ENCODE measurements at regions not wholly inside any gene's neighbourhood (a gene's known extent, or its start where the extent isn't known, plus 50 kb on each side); places are given as distances from the start of the nearest gene placed in this dataset.
A peak's percentile ranks its signal among the peaks of the same experiment; 100 is the strongest.

DNA sequence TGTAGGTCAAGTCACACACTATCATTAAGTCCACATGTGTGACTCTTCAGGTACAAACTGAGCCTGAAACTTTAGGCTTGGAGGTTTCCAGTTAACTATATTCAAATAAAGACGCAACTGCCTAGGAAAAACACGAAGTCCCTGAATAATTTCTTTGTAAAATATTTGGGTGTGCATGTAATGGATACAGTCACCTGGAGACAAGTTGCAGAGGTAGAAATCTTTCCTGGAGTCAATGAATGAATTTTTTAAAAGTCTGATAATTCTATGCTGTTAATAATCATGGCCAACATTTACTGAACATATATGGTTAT lies 132.7 kb downstream of the MTX3 start:
- Histone ChIP-seq H3K36me3 (ENCODE audit: control insufficient read depth, insufficient read depth, low read length) (no peaks in the 10 kb centered on the region), H3K27me3 (ENCODE audit: control insufficient read depth, insufficient read depth, low read length) (no peaks in the 10 kb centered on the region), H3K4me3 (ENCODE audit: low read depth, low read length) (no peak overlapping the region)
- TF ChIP-seq, protein P1, sequence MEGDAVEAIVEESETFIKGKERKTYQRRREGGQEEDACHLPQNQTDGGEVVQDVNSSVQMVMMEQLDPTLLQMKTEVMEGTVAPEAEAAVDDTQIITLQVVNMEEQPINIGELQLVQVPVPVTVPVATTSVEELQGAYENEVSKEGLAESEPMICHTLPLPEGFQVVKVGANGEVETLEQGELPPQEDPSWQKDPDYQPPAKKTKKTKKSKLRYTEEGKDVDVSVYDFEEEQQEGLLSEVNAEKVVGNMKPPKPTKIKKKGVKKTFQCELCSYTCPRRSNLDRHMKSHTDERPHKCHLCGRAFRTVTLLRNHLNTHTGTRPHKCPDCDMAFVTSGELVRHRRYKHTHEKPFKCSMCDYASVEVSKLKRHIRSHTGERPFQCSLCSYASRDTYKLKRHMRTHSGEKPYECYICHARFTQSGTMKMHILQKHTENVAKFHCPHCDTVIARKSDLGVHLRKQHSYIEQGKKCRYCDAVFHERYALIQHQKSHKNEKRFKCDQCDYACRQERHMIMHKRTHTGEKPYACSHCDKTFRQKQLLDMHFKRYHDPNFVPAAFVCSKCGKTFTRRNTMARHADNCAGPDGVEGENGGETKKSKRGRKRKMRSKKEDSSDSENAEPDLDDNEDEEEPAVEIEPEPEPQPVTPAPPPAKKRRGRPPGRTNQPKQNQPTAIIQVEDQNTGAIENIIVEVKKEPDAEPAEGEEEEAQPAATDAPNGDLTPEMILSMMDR (IDR thresholded peaks at IDR 0.05; ENCODE audit: insufficient read depth, low read depth, low read length) = no peak
- CTCF ChIA-PET = interaction anchor here (0.8 to 3.1 kb wide), 19 partner anchors 8 to 837 kb away, joined by 3 to 24 read pairs (median 4); partner anchors contain the start of gene CMYA5
- DNase-seq (ENCODE audit: low read depth) = no peak
- POLR2A ChIA-PET = no interaction called here

DNA sequence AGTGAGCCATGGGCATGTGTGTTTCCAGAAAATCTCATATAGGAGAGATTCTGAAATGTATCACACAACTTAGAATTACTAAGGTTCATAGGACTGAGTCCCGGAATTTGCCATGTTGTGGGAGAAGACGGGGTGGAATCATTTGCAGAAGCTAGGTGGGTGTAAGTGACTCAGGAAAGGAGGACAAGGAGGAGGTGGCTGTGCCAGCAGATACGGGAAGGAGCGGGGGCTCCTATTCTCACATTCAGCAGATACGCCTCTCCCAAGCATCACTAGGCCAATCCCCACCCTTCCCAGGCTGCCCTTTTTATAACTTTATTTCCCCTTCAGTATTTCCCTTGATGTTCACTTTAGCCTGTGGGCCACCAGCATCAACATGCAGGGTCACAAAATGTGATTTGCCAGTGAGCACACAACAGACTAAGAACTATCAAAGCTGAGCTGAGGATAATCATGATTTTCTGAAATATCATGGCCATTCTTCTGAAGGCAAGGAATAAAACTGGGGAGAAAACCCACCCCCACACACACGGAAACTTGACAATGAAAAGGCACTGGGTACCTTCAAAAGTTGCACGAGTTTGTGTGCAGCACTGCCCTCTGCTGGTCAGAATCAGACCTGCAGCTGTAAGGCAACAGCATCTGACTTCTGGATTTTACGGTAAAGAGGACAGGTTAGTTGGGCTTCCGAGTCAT lies 133.2 kb downstream of the MTX3 start:
- Histone ChIP-seq H3K4me3 (ENCODE audit: low read depth, low read length) (no peak overlapping the region), H3K27me3 (ENCODE audit: control insufficient read depth, insufficient read depth, low read length) (0 out of 2 replicates have a peak, but pooled peaks cover 1% of the 10 kb centered on the region), H3K36me3 (ENCODE audit: control insufficient read depth, insufficient read depth, low read length) (no peaks in the 10 kb centered on the region)
- TF ChIP-seq, protein P1 (IDR thresholded peaks at IDR 0.05; ENCODE audit: insufficient read depth, low read depth, low read length) = peak; percentile 94
- POLR2A ChIA-PET = no interaction called here
- CTCF ChIA-PET = interaction anchor here (0.6 to 3.1 kb wide), 25 partner anchors 9 to 837 kb away, joined by 3 to 24 read pairs (median 4); partner anchors contain the start of gene CMYA5
- no peak for DNase-seq (ENCODE audit: low read depth)

DNA sequence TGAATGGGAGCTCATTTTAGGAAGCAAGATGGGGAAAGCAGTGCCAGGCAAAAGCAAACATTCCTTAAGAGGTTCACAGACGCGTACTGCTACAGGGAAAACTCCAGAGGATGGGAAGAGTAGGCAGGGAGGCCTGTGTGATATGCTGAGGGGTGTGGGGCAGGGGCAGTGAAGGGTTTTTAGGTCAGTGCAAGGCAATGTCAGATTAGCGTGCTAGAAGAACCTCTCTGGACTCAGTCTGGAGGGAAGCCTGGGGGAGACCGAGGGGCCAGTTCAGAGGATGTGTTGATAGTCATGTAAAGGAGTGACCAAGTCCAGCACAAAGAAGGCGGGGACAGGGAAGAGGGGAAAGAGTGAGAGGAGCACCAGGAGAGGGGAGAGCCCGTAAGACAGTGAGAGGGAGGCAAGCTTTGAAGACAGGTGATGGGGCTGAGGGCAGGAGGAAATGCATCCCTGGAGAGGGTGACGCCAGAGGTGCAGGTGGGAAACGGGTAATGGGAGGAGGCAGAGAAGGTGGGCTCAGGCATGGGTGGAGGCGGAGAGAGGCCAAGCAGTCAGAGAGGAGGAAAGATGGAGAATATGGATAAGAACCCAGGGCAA lies 134.5 kb downstream of the MTX3 start:
- H3K27me3 ChIP-seq (ENCODE audit: control insufficient read depth, insufficient read depth, low read length) = 0 out of 2 replicates have a peak, but pooled peaks cover 1% of the 10 kb centered on the region
- ChIA-PET CTCF (interaction anchor here (0.9 to 3.1 kb wide), 10 partner anchors 11 to 831 kb away, joined by 3 to 24 read pairs (median 4); no protein-coding TSS in a partner anchor), POLR2A (no interaction called here)
- H3K36me3 ChIP-seq (ENCODE audit: control insufficient read depth, insufficient read depth, low read length) = no peaks in the 10 kb centered on the region
- TF ChIP-seq, protein P1 (IDR thresholded peaks at IDR 0.05; ENCODE audit: insufficient read depth, low read depth, low read length) = no peak
- no peak for DNase-seq (ENCODE audit: low read depth)
- no peak overlapping the region for H3K4me3 ChIP-seq (ENCODE audit: low read depth, low read length)

DNA sequence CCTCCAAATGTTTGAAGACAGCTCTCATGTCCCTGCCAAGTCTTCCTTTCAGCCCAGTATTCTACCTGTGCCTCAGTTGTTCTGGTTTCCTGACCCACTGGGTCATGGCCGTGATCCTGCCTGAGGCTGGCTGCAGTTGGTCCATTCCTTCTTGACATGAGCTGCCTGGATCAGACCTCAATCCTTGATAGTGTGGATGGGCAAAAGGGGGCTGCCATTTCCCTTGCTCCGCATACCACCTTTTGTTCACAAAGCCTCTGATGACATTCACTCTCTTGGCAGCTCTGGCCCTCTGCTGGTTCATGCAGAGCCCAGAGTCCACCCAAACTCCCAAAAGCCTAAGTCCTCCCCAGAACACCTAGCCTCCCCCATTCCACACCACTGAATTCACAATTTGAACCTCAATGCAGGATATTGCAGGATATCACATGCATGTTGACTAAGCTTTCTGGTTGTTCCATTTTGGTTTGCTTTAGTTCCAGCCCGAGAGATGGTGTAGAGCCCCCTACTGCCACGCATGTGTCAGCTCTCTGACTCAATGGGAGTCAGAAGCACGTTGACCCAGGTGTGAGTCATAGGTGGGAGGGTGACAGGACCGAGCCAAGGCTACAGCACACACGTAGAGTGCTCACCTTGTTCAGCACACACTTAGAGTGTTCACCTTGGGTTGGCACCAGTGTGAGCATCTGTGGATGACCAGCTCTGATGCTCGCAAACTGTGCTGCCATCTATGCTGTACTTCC lies 137.2 kb downstream of the MTX3 start:
- POLR2A ChIA-PET = interaction anchor here (0.6 kb wide), 1 partner anchor 25 kb away, joined by 5 read pairs; no protein-coding TSS in a partner anchor
- TF ChIP-seq, protein P1 (IDR thresholded peaks at IDR 0.05; ENCODE audit: insufficient read depth, low read depth, low read length) = no peak
- CTCF ChIA-PET = interaction anchor here (1.0 to 1.2 kb wide), 2 partner anchors 293 to 307 kb away, joined by 3 to 4 read pairs; no protein-coding TSS in a partner anchor
- no peak for DNase-seq (ENCODE audit: low read depth)
- H3K4me3 ChIP-seq (ENCODE audit: low read depth, low read length) = no peak overlapping the region
- H3K27me3 ChIP-seq (ENCODE audit: control insufficient read depth, insufficient read depth, low read length) = 0 out of 2 replicates have a peak, but pooled peaks cover 1% of the 10 kb centered on the region
- H3K36me3 ChIP-seq (ENCODE audit: control insufficient read depth, insufficient read depth, low read length) = no peaks in the 10 kb centered on the region

DNA sequence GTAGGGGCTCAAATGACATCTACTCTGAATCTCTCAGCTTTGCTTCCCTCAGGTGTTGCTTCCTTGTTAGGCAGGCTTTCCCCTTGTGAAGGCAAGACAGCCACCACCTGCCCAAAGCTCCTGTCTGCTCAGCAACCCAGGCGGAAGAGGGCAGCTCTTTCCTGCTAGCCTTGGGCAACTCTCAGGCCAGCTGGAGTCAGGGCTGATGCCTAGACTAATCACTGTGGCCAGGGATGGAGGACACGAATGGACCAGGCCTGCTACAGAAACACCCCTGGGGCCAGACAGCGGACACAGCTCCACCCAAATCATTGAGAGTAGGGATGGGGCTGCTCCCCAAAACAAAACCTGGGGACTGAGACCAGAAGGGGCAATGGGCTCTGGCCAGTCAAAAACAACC lies 138.0 kb downstream of the MTX3 start:
- POLR2A ChIA-PET = no interaction called here

More for the DNA sequence above, 138.0 kb downstream of the MTX3 start:
- Histone ChIP-seq H3K36me3 (ENCODE audit: control insufficient read depth, insufficient read depth, low read length) (no peaks in the 10 kb centered on the region), H3K4me3 (ENCODE audit: low read depth, low read length) (no peak overlapping the region), H3K27me3 (ENCODE audit: control insufficient read depth, insufficient read depth, low read length) (0 out of 2 replicates have a peak, but pooled peaks cover 1% of the 10 kb centered on the region)
- CTCF ChIA-PET = interaction anchor here (1.0 to 1.2 kb wide), 3 partner anchors 266 to 306 kb away, joined by 3 to 4 read pairs (median 3); no protein-coding TSS in a partner anchor
- no peak for DNase-seq (ENCODE audit: low read depth)
- TF ChIP-seq, protein P1 (IDR thresholded peaks at IDR 0.05; ENCODE audit: insufficient read depth, low read depth, low read length) = no peak

Data from BJ (cell line).